Tibial nerve (tissue), 4 donors: ENCODE measurements at regions not wholly inside any gene's neighbourhood (a gene's known extent, or its start where the extent isn't known, plus 50 kb on each side); places are given as distances from the start of the nearest gene placed in this dataset.

Experiments used
- CTCF ChIP-seq, 5 experiments: fragments of 200-600 bp in 3 of 5; fragments of 450-650 bp in 2 of 5; sonication (generic) in 3 of 5; IDR thresholded peaks; one replicate each; pipeline ENCODE4 v1.5.1; 2016 to 2019; ENCODE audit warnings: antibody characterized with exemption in 5 of 5, mild to moderate bottlenecking in 3 of 5, moderate library complexity in 2 of 5
- EP300 ChIP-seq, 2 donors: sonication (generic); formaldehyde crosslinking; IDR thresholded peaks; one replicate each; pipeline ENCODE4 v1.6.1; 2017; ENCODE audit warnings: antibody characterized with exemption in 2 of 2, mild to moderate bottlenecking in 1 of 2
- POLR2A ChIP-seq, 2 donors: fragments of 450-650 bp; IDR thresholded peaks; one replicate each; pipeline ENCODE4 v1.6.1; 2017; ENCODE audit warnings: antibody characterized with exemption in 2 of 2, mild to moderate bottlenecking in 2 of 2, moderate library complexity in 2 of 2

- TF ChIP-seq CTCF (IDR thresholded peaks at IDR 0.05) (no peak), EP300 (IDR thresholded peaks at IDR 0.05) (no peak), POLR2A (IDR thresholded peaks at IDR 0.05) (no peak)
Measured at GRCh38 chr5:15442193-15442570, 57.8 kb upstream of the FBXL7 start.
